COR-L47 (cell line): ENCODE measurements at regions not wholly inside any gene's neighbourhood (a gene's known extent, or its start where the extent isn't known, plus 50 kb on each side); places are given as distances from the start of the nearest gene placed in this dataset.
"Not testable (repeated sequence)": the region's sequence is repeated elsewhere in the genome, so short reads cannot be mapped to it uniquely, and the experiment has no call there.

ENCODE experiments used
- DNase-seq: peaks from one replicate; lab custom pipeline; 2025; lab: John Stamatoyannopoulos, UW

DNA sequence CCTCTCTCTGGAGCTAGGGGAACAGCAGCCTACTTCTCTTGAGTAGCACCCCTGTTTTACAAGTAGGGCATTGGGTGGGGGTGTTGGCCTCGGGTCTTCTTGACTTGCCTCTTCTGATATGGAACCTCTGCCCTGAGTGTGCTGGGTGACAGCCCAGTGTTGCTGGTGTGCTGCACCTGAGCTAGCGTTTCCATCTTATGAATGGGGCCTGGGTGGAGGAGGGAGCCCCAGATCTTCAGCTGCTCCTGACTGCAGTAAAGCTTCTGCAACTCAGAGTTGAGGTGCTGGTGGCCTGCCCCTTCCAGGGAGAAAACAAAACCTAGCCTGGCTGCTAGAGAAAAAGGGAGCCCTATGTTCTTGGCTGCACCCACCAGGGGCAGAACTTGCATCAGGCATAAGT lies 202.5 kb upstream of the SHH start:
- DNase-seq: no peak

GRCh38 chr7:156014201-156014600 lies 201.9 kb upstream of the SHH start:
- no peak for DNase-seq

DNA sequence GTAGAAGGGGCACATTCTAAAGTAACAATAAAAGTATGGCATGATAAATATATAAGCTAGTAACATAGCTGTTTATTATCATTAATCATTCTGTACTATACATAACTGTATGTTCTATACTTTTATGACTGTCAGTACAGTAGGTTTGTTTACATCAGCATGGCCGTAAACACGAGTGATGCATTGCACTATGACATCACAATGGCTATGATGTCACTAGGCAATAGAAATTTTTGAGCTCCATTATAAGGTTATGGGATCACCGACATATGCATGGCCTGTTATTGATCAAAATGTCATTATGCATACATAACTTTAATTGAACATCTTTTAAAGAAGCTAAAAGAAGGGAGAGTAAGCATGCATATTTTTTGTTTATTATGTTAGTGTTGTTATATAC lies 200.1 kb upstream of the SHH start:
- DNase-seq: no peak

- no peak for DNase-seq
These were observed 197.3 kb upstream of the SHH start for GRCh38 chr7:156009569-156009968.

- DNase-seq: not testable (repeated sequence)
These were observed 194.6 kb upstream of the SHH start for GRCh38 chr7:156006876-156007275.

- no peak for DNase-seq
These were observed 193.8 kb upstream of the SHH start for GRCh38 chr7:156006024-156006423.

- DNase-seq: no peak
These were observed 193.0 kb upstream of the SHH start for GRCh38 chr7:156005202-156005691.

DNA sequence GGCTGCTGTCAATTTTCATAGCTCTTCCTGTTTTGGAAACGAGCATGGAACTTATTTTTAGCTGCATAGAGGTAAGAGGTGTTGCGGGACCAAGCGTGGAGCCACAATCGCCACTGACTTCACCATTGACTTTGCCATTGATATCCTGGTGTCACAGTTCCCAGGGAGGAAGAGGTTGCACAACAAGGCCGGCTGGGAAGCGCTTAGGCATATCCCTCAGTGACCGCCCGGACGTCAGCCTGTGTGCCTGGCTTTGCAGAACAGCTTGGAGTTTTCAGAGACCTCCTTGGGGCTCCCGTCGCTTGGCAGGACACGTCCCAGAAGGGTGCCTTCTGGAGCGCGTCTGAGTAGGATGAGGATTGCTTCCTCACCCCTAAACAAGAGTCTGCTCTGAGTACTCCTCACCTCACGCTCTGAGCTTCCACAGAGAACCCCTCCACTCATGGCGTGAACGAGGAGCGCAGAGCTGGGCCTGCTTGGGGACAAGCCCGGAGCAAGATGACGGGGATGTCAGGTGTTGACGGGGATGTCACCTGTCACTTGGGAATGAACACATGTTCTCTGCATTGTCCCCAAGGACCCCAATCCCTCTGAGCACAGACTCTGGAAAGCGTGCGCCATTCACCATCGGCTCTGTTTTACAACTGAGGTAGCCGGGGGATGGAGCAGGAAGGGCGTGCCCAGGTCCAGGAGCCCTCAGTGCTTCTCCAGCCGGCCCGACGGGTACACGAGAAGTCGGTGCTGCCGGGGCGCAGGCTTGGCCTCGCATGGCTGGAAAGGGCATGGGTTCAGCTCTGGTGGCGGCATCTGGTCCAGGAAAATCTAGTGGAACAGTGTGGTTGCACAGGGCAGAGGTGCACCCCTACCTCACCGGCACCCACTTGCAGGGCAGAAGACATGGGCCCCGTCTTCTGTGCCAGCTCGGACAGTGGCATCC lies 192.3 kb upstream of the SHH start:
- DNase-seq: no peak

DNA sequence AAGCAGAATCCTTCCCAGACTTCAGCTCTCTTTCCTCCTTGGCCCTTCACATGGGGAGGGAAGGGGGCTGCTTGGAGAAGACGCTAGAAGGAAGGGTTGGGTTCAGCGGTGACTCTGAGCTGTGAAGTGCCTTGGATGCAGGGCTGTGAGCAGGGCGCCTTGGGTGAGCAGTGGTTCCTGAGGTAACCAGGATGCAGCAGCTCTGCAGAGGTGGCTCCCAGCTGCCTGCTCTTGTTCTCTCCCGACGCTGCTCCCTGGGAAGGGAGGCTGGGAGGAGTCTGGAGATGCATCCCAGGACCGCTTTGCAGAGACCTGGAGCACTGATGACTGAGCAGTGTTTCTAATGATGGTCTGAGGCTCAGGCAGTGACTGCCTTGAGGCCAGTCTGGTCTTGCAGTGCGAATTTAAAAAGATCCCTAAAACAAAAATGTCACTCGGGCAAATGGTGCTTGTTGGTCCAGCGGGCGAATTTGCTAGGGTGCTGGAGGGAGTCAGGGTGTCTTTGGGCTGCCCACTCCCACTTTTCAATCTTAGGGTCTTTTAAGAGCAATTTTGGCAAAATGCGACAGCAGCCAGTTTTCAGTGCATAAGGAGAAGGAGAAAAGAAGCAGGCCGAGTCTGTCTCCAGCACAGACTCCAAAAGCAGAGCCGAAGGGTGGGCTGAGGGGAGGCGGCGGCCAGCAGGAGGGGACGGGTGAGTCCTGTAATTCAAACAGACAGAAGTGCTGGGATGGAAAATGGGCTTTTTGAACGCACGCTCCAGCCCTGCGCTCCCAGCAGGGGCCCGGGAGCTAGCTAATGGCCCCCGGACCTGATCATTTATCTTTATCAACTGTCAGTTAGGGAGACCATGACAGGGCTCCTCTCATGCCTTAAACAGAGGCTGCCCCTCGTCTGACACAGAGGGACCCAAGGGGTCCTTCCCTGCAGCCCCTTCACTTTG lies 191.2 kb upstream of the SHH start:
- DNase-seq: no peak

DNA sequence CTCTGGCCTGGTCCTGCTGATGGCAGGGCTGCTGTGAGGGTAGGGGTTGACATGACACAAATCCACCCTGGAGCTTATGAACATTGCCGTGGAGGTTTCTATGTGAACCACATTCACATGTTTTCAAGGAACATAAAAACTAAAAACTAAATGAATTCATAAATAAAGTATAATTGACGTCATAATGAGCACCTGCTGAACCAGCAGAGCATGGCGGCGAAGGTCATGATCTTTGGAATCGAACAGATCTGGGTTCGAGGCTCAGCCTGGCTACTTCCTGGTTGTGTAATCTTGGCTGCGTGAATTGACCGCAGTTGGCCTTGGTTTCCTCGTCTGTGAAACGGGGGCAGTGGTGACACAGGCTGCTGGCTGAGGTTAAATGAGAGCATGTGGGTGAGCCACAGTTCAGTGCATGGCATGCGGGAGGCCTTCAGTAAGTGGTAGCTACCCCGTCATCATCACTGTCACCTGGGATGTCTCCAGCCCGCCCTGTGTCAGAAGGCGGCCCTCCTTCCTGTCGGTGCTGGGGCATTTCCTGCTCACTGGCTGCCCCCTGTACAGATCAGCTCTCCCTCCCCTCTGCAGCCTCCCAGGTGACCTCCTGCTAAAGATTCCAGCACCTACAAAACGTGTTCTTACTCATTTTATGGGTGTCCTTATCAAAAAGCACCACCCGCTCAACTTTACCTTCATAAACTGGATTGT lies 190.3 kb upstream of the SHH start:
- DNase-seq: no peak

DNA sequence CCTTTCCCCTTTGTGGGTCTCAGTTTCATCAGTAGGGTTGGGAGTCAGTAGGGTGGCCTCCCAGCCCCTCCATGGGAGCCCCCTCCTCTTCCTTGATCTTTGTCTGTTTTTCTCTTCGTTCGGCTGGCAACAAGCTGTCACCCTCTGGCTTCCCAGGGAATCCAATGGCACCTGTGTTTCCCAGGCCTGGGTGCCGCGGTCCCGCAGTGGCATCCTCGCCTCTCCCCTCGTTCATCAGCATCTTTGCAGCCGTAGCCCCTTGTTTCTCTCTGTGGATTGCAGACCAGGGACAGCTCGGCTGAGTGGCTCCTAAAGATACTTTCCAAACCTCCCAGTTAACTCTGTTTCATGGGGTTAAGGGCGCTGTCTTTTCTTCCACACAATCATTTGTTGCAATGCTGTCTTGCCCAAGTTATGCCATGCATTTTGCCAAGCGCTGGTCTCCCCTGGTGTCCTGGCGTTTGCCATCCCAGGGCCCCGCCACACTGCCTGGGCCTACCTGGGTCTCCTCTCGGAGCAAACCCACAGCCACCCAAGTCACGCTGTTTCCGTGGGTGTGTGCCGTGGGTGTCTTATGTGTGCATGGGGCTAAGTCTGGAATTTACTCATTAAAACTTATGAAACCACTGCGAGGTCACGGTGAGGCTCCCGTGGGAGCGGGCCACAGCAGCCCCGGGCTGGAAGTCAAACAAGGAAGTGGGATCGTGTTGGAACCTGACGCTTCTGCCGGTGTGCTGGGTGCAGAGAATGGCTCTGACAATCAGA lies 189.4 kb upstream of the SHH start:
- DNase-seq: no peak

- DNase-seq: no peak
These were observed 188.5 kb upstream of the SHH start for GRCh38 chr7:156000601-156001396.

DNA sequence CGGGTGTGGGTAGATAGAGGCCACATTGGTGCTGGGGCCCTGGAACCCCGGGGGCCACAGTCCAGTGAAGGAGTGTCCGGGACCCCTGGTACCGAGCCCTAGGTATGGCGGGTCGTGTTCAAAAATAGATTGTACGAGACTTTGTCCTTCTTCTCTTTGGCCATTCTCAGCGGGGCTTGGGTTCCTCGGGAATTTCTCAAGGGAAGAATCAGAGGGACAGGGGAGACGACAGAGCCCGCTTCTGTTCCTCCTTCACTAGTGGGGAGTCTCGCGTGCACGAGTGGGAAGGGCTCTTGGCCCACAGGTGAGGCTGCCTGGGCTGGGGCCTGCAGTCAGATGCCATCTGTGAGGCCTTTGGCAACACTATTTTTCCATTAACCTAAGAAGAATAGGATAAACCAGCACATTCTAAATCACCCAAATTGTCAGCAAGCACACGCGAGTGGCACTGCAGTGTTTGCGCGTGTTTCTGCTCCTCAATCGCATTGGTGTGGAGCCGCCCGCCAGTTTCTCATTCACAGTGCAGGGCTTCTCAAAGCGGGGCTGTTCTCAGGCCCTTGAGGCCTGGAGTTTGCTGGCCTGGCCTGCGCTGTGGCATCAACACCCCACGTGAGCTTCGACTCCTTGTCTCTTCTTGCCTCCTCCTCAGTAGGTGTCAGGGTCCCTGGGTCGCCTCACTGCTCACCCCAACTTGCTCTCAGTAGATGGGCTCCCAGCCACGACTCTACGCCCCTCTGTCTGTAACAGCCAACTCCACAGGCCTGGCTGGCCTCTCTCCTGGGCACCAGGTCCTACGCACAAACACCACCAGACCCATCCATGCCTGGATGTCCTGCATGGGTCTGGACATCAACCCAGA lies 187.6 kb upstream of the SHH start:
- DNase-seq: no peak

GRCh38 chr7:155998766-155999630 lies 186.7 kb upstream of the SHH start:
- DNase-seq: no peak

DNA sequence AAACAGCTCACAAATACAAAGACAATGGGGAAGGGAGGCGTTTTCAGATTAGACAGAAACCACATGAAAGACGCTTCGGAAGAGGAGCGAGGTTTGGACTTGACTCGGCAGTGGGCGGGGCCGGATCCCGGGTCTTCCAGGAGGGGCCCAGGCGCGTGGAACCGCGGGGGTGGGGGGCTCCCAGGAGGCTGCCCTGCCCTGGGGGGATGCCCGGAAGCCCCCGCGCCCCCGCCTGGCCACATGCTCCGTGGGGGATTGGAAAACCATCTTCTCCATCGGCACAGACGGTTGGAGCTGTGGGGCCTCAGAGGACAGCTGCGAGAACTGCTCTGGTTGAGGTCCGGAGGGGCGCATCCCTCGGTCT lies 186.0 kb upstream of the SHH start:
- DNase-seq: no peak

GRCh38 chr7:155997431-155998327 lies 185.4 kb upstream of the SHH start:
- no peak for DNase-seq

GRCh38 chr7:155996718-155997280 lies 184.5 kb upstream of the SHH start:
- no peak for DNase-seq
